22Rv1 (cell line): ENCODE measurements at regions not wholly inside any gene's neighbourhood (a gene's known extent, or its start where the extent isn't known, plus 50 kb on each side); places are given as distances from the start of the nearest gene placed in this dataset.

Experiments
- ZFX ChIP-seq: fragments of 450-650 bp; IDR thresholded peaks from 2 replicates; pipeline ENCODE4 v1.6.1; 2017; ENCODE audit warnings: antibody characterized with exemption, borderline replicate concordance
- TF ChIP-seq, protein P1 (sequence below): fragments of 450-650 bp; IDR thresholded peaks from 2 replicates; pipeline ENCODE4 v1.5.1; 2017; ENCODE audit warnings: mild to moderate bottlenecking

DNA sequence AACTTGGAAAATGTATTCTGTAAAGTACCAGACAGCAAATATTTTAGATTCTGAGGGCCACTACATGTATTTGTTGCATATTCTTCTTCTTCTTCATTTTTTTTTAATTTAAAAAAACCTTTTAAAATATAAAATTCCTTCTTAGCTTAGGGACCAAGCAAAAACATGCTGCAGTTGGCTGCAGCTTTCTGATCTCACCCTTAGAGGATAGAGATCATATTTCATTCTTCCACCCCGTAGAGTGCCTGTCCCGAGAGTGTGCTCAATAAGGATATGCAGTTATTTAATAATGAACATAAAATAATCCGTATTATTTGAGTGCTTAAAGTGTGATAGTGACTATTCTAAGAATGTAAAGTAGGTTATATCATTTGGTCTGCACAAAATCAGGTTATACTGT lies 204.2 kb upstream of the CD180 start:
- TF ChIP-seq, protein P1, sequence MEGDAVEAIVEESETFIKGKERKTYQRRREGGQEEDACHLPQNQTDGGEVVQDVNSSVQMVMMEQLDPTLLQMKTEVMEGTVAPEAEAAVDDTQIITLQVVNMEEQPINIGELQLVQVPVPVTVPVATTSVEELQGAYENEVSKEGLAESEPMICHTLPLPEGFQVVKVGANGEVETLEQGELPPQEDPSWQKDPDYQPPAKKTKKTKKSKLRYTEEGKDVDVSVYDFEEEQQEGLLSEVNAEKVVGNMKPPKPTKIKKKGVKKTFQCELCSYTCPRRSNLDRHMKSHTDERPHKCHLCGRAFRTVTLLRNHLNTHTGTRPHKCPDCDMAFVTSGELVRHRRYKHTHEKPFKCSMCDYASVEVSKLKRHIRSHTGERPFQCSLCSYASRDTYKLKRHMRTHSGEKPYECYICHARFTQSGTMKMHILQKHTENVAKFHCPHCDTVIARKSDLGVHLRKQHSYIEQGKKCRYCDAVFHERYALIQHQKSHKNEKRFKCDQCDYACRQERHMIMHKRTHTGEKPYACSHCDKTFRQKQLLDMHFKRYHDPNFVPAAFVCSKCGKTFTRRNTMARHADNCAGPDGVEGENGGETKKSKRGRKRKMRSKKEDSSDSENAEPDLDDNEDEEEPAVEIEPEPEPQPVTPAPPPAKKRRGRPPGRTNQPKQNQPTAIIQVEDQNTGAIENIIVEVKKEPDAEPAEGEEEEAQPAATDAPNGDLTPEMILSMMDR = no peak
- TF ChIP-seq ZFX = no peak
